A549 (cell line): ENCODE measurements at regions not wholly inside any gene's neighbourhood (a gene's known extent, or its start where the extent isn't known, plus 50 kb on each side); places are given as distances from the start of the nearest gene placed in this dataset.

Experiments used
- ATAC-seq, 2 experiments: fragments of 200-7000 bp in 1 of 2; fragments of >200 bp in 1 of 2; cut with Nextera tagmentation in 1 of 2; cut with Tn5 transposase in 1 of 2; 3 replicates each; pipeline versions ENCODE4 v1.8.0 to v1.9.1; 2018 to 2020; ENCODE audit warnings: mild to moderate bottlenecking in 1 of 2, moderate library complexity in 1 of 2
- CTCF ChIA-PET: fragments of 300-600 bp; sonication (Branson Sonifier 250); formaldehyde crosslinking; extraction: SDS; loops from one replicate; lab custom pipeline; 2021; ENCODE audit warnings: antibody characterized with exemption, inconsistent platforms; lab: Yijun Ruan, JAX
- POLR2A ChIA-PET: fragments of 350-600 bp; formaldehyde crosslinking; extraction: SDS; loops from one replicate; lab custom pipeline; 2021; ENCODE audit warnings: antibody characterized with exemption, inconsistent platforms; lab: Yijun Ruan, JAX
- DNase-seq, 2 experiments: peaks; one replicate each; pipeline versions ENCODE4 v3.0.0 to v3.0.0-alpha.2; 2011 to 2016; ENCODE audit warnings: low read depth in 1 of 2, low spot score in 1 of 2
- FAIRE-seq: peaks from 2 replicates; lab custom pipeline; 2011; peaks lifted over from hg19 to GRCh38; lab: Jason Lieb, UNC
- H3K27ac ChIP-seq, 2 experiments: fragments of >200 bp; sonication (Bioruptor Twin); formaldehyde crosslinking; 3 replicates each; pipeline ENCODE4 v1.5.1; 2016 to 2017
- H3K4me1 ChIP-seq: fragments of >200 bp; sonication (Bioruptor Twin); formaldehyde crosslinking; 3 replicates; pipeline ENCODE4 v1.6.1; 2016
- H3K4me2 ChIP-seq: fragments of >200 bp; sonication (Bioruptor Twin); formaldehyde crosslinking; 3 replicates; pipeline ENCODE4 v1.6.1; 2016
- H3K4me3 ChIP-seq: fragments of >200 bp; sonication (Bioruptor Twin); formaldehyde crosslinking; 3 replicates; pipeline ENCODE4 v1.5.1; 2016
- H3K9me3 ChIP-seq: fragments of >200 bp; sonication (Bioruptor Twin); formaldehyde crosslinking; 3 replicates; pipeline ENCODE4 v1.6.1; 2016
- CBX2 ChIP-seq: fragments of 200-600 bp; sonication (generic); IDR thresholded peaks from 2 replicates; pipeline ENCODE4 v1.6.1; 2016; ENCODE audit warnings: low read depth, mild to moderate bottlenecking, borderline replicate concordance
- CHD4 ChIP-seq: fragments of 200-600 bp; sonication (generic); IDR thresholded peaks from 2 replicates; pipeline ENCODE4 v1.6.1; 2016; ENCODE audit warnings: antibody characterized with exemption, mild to moderate bottlenecking, borderline replicate concordance
- EHF ChIP-seq: fragments of 250-450 bp; sonication (Bioruptor Pico); IDR thresholded peaks from 2 replicates; pipeline ENCODE4 v1.5.0; 2020; ENCODE audit warnings: mild to moderate bottlenecking
- EHMT2 ChIP-seq: fragments of 200-600 bp; sonication (generic); IDR thresholded peaks from 2 replicates; pipeline ENCODE4 v1.6.1; 2016; ENCODE audit warnings: antibody characterized with exemption, low read depth, mild to moderate bottlenecking, moderate library complexity
- EP300 ChIP-seq, 2 experiments: fragments of >200 bp; sonication (Bioruptor Twin); formaldehyde crosslinking; IDR thresholded peaks; 2 replicates in 1 of 2; 3 replicates in 1 of 2; pipeline ENCODE4 v1.6.1; 2016 to 2017
- ESRRA ChIP-seq: fragments of 150-350 bp; IDR thresholded peaks from 2 replicates; pipeline ENCODE4 v1.6.1; 2014; ENCODE audit warnings: mild to moderate bottlenecking, low read length, borderline replicate concordance
- FOSL2 ChIP-seq, 2 experiments: fragments of 450-650 bp in 1 of 2; fragments of >200 bp in 1 of 2; sonication (Bioruptor Twin) in 1 of 2; formaldehyde crosslinking; IDR thresholded peaks; 2 replicates each; pipeline versions ENCODE4 v1.5.0 to v1.6.1; 2016 to 2020; ENCODE audit warnings: mild to moderate bottlenecking in 1 of 2, moderate library complexity in 1 of 2
- HOXA7 ChIP-seq: fragments of 250-450 bp; sonication (Bioruptor Pico); IDR thresholded peaks from 2 replicates; pipeline ENCODE4 v1.5.0; 2020; ENCODE audit warnings: mild to moderate bottlenecking, moderate library complexity
- HOXB13 ChIP-seq: fragments of 250-450 bp; sonication (Bioruptor Pico); IDR thresholded peaks from 2 replicates; pipeline ENCODE4 v1.5.0; 2020; ENCODE audit warnings: low read depth, mild to moderate bottlenecking, moderate library complexity
- HOXB5 ChIP-seq: fragments of 250-450 bp; sonication (Bioruptor Pico); IDR thresholded peaks from 2 replicates; pipeline ENCODE4 v1.5.0; 2020; ENCODE audit warnings: mild to moderate bottlenecking, moderate library complexity
- KDM1A ChIP-seq: fragments of 200-600 bp; sonication (generic); IDR thresholded peaks from 2 replicates; pipeline ENCODE4 v1.6.1; 2016; ENCODE audit warnings: low read depth, mild to moderate bottlenecking
- MAFK ChIP-seq: fragments of 450-650 bp; IDR thresholded peaks from 2 replicates; pipeline ENCODE4 v1.6.1; 2014; ENCODE audit not compliant: partially characterized antibody
- NFE2L2 ChIP-seq: fragments of 150-350 bp; conservative IDR thresholded peaks from 2 replicates; pipeline ENCODE4 v1.6.1; 2014; ENCODE audit warnings: low read length
- NPAS2 ChIP-seq: fragments of 250-450 bp; sonication (Bioruptor Pico); IDR thresholded peaks from 2 replicates; pipeline ENCODE4 v1.8.0; 2022; ENCODE audit warnings: mild to moderate bottlenecking, moderate library complexity, borderline replicate concordance
- NR3C1 ChIP-seq: fragments of >200 bp; sonication (Bioruptor Twin); formaldehyde crosslinking; IDR thresholded peaks from 3 replicates; pipeline ENCODE4 v1.6.1; 2017
- PHF8 ChIP-seq: fragments of 200-600 bp; sonication (generic); IDR thresholded peaks from 2 replicates; pipeline ENCODE4 v1.6.1; 2016; ENCODE audit warnings: low read depth, mild to moderate bottlenecking, antibody characterized with exemption, moderate library complexity, borderline replicate concordance
- RARB ChIP-seq: fragments of 250-450 bp; sonication (Bioruptor Pico); IDR thresholded peaks from 2 replicates; pipeline ENCODE4 v1.8.0; 2021; ENCODE audit warnings: mild to moderate bottlenecking, moderate library complexity
- REST ChIP-seq: fragments of 200-600 bp; sonication (generic); IDR thresholded peaks from 2 replicates; pipeline ENCODE4 v1.6.1; 2016; ENCODE audit warnings: antibody characterized with exemption, mild to moderate bottlenecking, moderate library complexity
- SREBF2 ChIP-seq: fragments of 450-650 bp; IDR thresholded peaks from 2 replicates; pipeline ENCODE4 v1.6.1; 2014; ENCODE audit warnings: mild to moderate bottlenecking, moderate library complexity
- ZC3H11A ChIP-seq: fragments of 450-650 bp; IDR thresholded peaks from 2 replicates; pipeline ENCODE4 v1.6.1; 2014; ENCODE audit warnings: antibody characterized with exemption, mild to moderate bottlenecking
- ZNF302 ChIP-seq: fragments of 250-450 bp; sonication (Bioruptor Pico); IDR thresholded peaks from 2 replicates; pipeline ENCODE4 v1.9.0; 2021; ENCODE audit warnings: inconsistent platforms, mild to moderate bottlenecking, moderate library complexity
- ZSCAN20 ChIP-seq: fragments of 250-450 bp; sonication (Bioruptor Pico); IDR thresholded peaks from 2 replicates; pipeline ENCODE4 v1.8.0; 2022; ENCODE audit warnings: mild to moderate bottlenecking, moderate library complexity
- WGBS: methylation state at CpG from one replicate; pipeline ENCODE4 v1.1.6; 2017; ENCODE audit errors: missing lambda C conversion rate; 5-methylcytosine and 5-hydroxymethylcytosine counted together
- TF ChIP-seq, protein P1 (sequence below): IDR thresholded peaks from 2 replicates; pipeline ENCODE4 v1.6.1; 2012
- TF ChIP-seq, protein P2 (sequence below): IDR thresholded peaks from 2 replicates; pipeline ENCODE4 v1.6.1; 2012; ENCODE audit warnings: low read depth, borderline replicate concordance
- TF ChIP-seq, protein P3 (sequence below): fragments of 250-450 bp; sonication (Bioruptor Pico); IDR thresholded peaks from 2 replicates; pipeline ENCODE4 v1.5.0; 2021; ENCODE audit warnings: mild to moderate bottlenecking, moderate library complexity, borderline replicate concordance
- TF ChIP-seq, protein P4 (sequence below): fragments of 150-350 bp; IDR thresholded peaks from 2 replicates; pipeline ENCODE4 v1.6.1; 2014; ENCODE audit warnings: low read depth, mild to moderate bottlenecking, low read length

DNA sequence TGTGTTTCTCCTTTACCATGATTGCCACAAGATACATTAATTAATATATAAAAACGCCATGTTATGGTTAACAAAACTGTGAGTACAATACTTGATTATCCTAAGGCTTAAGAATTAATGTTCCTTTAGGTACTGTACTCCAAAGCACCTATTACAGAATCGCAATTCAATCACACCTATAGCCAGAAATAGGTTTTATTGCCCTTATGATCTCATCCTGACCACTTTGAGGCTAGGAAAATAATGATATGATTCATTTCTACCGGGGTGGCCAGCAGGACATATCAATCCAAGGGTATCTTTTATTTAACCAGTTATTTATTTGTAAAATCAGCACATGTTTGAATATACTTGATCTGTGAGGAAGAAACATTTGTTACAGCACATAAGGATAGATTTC lies 396.6 kb upstream of the GJE1 start:
- Histone ChIP-seq H3K9me3 (no peaks in the 10 kb centered on the region), H3K4me3 (no peak overlapping the region), H3K4me2 (no peak overlapping the region), H3K27ac (no peak overlapping the region), H3K4me1 (no peaks in the 10 kb centered on the region)
- no peak for FAIRE-seq
- ChIA-PET POLR2A (no interaction called here), CTCF (no interaction called here)
- ATAC-seq, result no peak
- 8% methylated on average over 3 of the region's 3 CpGs for WGBS
- no peak for DNase-seq
- no peak for TF ChIP-seq ZSCAN20 (CRISPR knock-in tag)
- no peak for TF ChIP-seq ZNF302 (CRISPR knock-in tag)
- no peak for TF ChIP-seq HOXA7 (CRISPR knock-in tag)
- no peak for TF ChIP-seq RARB (CRISPR knock-in tag)
- TF ChIP-seq, protein P1, sequence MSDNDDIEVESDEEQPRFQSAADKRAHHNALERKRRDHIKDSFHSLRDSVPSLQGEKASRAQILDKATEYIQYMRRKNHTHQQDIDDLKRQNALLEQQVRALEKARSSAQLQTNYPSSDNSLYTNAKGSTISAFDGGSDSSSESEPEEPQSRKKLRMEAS, result no peak
- TF ChIP-seq EHF (CRISPR knock-in tag), result no peak
- TF ChIP-seq SREBF2, result no peak
- no peak for TF ChIP-seq HOXB5 (CRISPR knock-in tag)
- TF ChIP-seq, protein P2, sequence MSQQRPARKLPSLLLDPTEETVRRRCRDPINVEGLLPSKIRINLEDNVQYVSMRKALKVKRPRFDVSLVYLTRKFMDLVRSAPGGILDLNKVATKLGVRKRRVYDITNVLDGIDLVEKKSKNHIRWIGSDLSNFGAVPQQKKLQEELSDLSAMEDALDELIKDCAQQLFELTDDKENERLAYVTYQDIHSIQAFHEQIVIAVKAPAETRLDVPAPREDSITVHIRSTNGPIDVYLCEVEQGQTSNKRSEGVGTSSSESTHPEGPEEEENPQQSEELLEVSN, result no peak
- TF ChIP-seq MAFK, result no peak
- TF ChIP-seq REST, result no peak
- TF ChIP-seq NPAS2, result no peak
- TF ChIP-seq EP300 (IDR thresholded peaks at IDR 0.05), result no peak

DNA sequence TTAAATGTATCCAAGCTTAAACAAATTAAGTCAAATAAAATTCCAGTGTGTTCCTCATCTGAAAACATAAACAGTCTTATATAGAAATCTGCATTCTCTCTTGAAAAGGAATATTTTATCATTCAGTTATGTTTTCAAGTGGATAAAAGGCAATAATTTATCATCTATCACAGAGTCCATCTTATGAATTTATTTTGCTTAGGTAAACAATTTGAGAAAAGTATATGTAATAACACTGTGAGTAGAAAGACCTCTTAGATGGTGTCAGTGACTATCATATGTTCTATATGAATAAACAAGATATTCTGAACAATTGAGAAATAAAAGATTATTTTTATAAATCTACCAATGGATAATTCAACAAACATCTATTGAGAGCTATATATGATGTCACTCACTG lies 397.6 kb upstream of the GJE1 start:
- DNase-seq, result no peak
- CTCF ChIA-PET, result no interaction called here
- no peak overlapping the region for H3K4me2 ChIP-seq
- H3K27ac ChIP-seq, result no peak overlapping the region
- FAIRE-seq, result no peak
- TF ChIP-seq, protein P3, sequence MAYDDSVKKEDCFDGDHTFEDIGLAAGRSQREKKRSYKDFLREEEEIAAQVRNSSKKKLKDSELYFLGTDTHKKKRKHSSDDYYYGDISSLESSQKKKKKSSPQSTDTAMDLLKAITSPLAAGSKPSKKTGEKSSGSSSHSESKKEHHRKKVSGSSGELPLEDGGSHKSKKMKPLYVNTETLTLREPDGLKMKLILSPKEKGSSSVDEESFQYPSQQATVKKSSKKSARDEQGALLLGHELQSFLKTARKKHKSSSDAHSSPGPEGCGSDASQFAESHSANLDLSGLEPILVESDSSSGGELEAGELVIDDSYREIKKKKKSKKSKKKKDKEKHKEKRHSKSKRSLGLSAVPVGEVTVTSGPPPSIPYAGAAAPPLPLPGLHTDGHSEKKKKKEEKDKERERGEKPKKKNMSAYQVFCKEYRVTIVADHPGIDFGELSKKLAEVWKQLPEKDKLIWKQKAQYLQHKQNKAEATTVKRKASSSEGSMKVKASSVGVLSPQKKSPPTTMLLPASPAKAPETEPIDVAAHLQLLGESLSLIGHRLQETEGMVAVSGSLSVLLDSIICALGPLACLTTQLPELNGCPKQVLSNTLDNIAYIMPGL (CRISPR knock-in tag), result no peak
- no peak for TF ChIP-seq CHD4
- no peak for TF ChIP-seq CBX2
- TF ChIP-seq, all 56 proteins: peak for 0
- POLR2A ChIA-PET, result no interaction called here
- no peaks in the 10 kb centered on the region for H3K9me3 ChIP-seq
- ATAC-seq, result no peak
- H3K4me3 ChIP-seq, result no peak overlapping the region
- no peaks in the 10 kb centered on the region for H3K4me1 ChIP-seq

GRCh38 chr6:141734071-141734840 lies 398.5 kb upstream of the GJE1 start:
- 63% methylated on average over 2 of the region's 2 CpGs for WGBS
- POLR2A ChIA-PET, result no interaction called here

More at GRCh38 chr6:141734071-141734840, 398.5 kb upstream of the GJE1 start:
- no peak overlapping the region for H3K4me2 ChIP-seq
- DNase-seq (no peak), ATAC-seq (no peak), FAIRE-seq (no peak)
- no peak overlapping the region for H3K4me3 ChIP-seq
- no peaks in the 10 kb centered on the region for H3K4me1 ChIP-seq
- H3K9me3 ChIP-seq, result no peaks in the 10 kb centered on the region
- H3K27ac ChIP-seq, result no peak overlapping the region
- no peak for TF ChIP-seq HOXA7 (CRISPR knock-in tag)
- TF ChIP-seq EHMT2, result no peak
- no peak for TF ChIP-seq HOXB13
- TF ChIP-seq, protein P4, sequence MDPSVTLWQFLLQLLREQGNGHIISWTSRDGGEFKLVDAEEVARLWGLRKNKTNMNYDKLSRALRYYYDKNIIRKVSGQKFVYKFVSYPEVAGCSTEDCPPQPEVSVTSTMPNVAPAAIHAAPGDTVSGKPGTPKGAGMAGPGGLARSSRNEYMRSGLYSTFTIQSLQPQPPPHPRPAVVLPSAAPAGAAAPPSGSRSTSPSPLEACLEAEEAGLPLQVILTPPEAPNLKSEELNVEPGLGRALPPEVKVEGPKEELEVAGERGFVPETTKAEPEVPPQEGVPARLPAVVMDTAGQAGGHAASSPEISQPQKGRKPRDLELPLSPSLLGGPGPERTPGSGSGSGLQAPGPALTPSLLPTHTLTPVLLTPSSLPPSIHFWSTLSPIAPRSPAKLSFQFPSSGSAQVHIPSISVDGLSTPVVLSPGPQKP, result no peak
- TF ChIP-seq, protein P2, result no peak
- TF ChIP-seq NR3C1, result no peak
- no peak for TF ChIP-seq ZC3H11A
- no peak for TF ChIP-seq FOSL2 (IDR thresholded peaks at IDR 0.05)
- no peak for TF ChIP-seq FOSL2 (CRISPR knock-in tag; IDR thresholded peaks at IDR 0.05)
- no peak for TF ChIP-seq CBX2
- TF ChIP-seq KDM1A, result no peak
- TF ChIP-seq PHF8, result no peak
- no peak for TF ChIP-seq ESRRA
- no peak for TF ChIP-seq NFE2L2
- CTCF ChIA-PET, result no interaction called here
